IPS-18c (cell line): ENCODE measurements at regions not wholly inside any gene's neighbourhood (a gene's known extent, or its start where the extent isn't known, plus 50 kb on each side); places are given as distances from the start of the nearest gene placed in this dataset.

Source experiments
- H3K4me3 ChIP-seq: 2 replicates; pipeline ENCODE4 v1.7.0; 2013; ENCODE audit warnings: low read depth, mild to moderate bottlenecking, low read length, moderate library complexity; ENCODE audit not compliant: insufficient read depth
- H3K9me3 ChIP-seq: one replicate; pipeline ENCODE4 v1.6.1; 2013; ENCODE audit warnings: mild to moderate bottlenecking, low read length, moderate library complexity; ENCODE audit not compliant: control insufficient read depth, insufficient read depth

- H3K9me3 ChIP-seq: peaks cover 8% of the 10 kb centered on the region
- H3K4me3 ChIP-seq: no peak overlapping the region
Observed at GRCh38 chr12:113647048-113647447, 175.4 kb upstream of the LHX5 start.

- no peak overlapping the region for H3K4me3 ChIP-seq
- peaks cover 8% of the 10 kb centered on the region for H3K9me3 ChIP-seq
Observed at GRCh38 chr12:113645603-113646002, 173.9 kb upstream of the LHX5 start.

GRCh38 chr12:113645183-113645582 lies 173.5 kb upstream of the LHX5 start:
- peaks cover 8% of the 10 kb centered on the region for H3K9me3 ChIP-seq
- H3K4me3 ChIP-seq: no peak overlapping the region

- Histone ChIP-seq H3K9me3 (peaks cover 8% of the 10 kb centered on the region), H3K4me3 (no peak overlapping the region)
Observed at GRCh38 chr12:113643177-113643974, 171.7 kb upstream of the LHX5 start.

GRCh38 chr12:113642672-113643071 lies 171.0 kb upstream of the LHX5 start:
- H3K4me3 ChIP-seq: no peak overlapping the region
- H3K9me3 ChIP-seq: peaks cover 8% of the 10 kb centered on the region

- Histone ChIP-seq H3K4me3 (no peak overlapping the region), H3K9me3 (peaks cover 8% of the 10 kb centered on the region)
Observed at GRCh38 chr12:113642216-113642615, 170.5 kb upstream of the LHX5 start.

- Histone ChIP-seq H3K9me3 (peaks cover 8% of the 10 kb centered on the region), H3K4me3 (no peak overlapping the region)
Observed at GRCh38 chr12:113641426-113642030, 169.9 kb upstream of the LHX5 start.

- Histone ChIP-seq H3K9me3 (peaks cover 8% of the 10 kb centered on the region), H3K4me3 (no peak overlapping the region)
Observed at GRCh38 chr12:113640837-113641236, 169.2 kb upstream of the LHX5 start.

- peaks cover 6% of the 10 kb centered on the region for H3K9me3 ChIP-seq
- H3K4me3 ChIP-seq: no peak overlapping the region
Observed at GRCh38 chr12:113639474-113639873, 167.8 kb upstream of the LHX5 start.

GRCh38 chr12:113638460-113638775 lies 166.7 kb upstream of the LHX5 start:
- H3K4me3 ChIP-seq: no peak overlapping the region
- peaks cover 3% of the 10 kb centered on the region for H3K9me3 ChIP-seq

- Histone ChIP-seq H3K9me3 (peaks cover 2% of the 10 kb centered on the region), H3K4me3 (no peak overlapping the region)
Observed at GRCh38 chr12:113634982-113635381, 163.3 kb upstream of the LHX5 start.

- H3K9me3 ChIP-seq: peaks cover 2% of the 10 kb centered on the region
- H3K4me3 ChIP-seq: no peak overlapping the region
Observed at GRCh38 chr12:113634474-113634873, 162.8 kb upstream of the LHX5 start.

GRCh38 chr12:113633678-113634332 lies 162.1 kb upstream of the LHX5 start:
- peaks cover 2% of the 10 kb centered on the region for H3K9me3 ChIP-seq
- no peak overlapping the region for H3K4me3 ChIP-seq

GRCh38 chr12:113630625-113631024 lies 159.0 kb upstream of the LHX5 start:
- Histone ChIP-seq H3K9me3 (peaks cover 5% of the 10 kb centered on the region), H3K4me3 (no peak overlapping the region)

GRCh38 chr12:113625499-113625898 lies 153.8 kb upstream of the LHX5 start:
- H3K9me3 ChIP-seq: peaks cover 3% of the 10 kb centered on the region
- H3K4me3 ChIP-seq: no peak overlapping the region

GRCh38 chr12:113622410-113622809 lies 150.7 kb upstream of the LHX5 start:
- Histone ChIP-seq H3K9me3 (peaks cover 3% of the 10 kb centered on the region), H3K4me3 (no peak overlapping the region)

GRCh38 chr12:113620437-113620976 lies 148.8 kb upstream of the LHX5 start:
- no peaks in the 10 kb centered on the region for H3K9me3 ChIP-seq
- no peak overlapping the region for H3K4me3 ChIP-seq

GRCh38 chr12:113619202-113619601 lies 147.5 kb upstream of the LHX5 start:
- no peak overlapping the region for H3K4me3 ChIP-seq
- H3K9me3 ChIP-seq: no peaks in the 10 kb centered on the region
